ENCODE measurements at regions not wholly inside any gene's neighbourhood (a gene's known extent, or its start where the extent isn't known, plus 50 kb on each side); places are given as distances from the start of the nearest gene placed in this dataset.

DNA sequence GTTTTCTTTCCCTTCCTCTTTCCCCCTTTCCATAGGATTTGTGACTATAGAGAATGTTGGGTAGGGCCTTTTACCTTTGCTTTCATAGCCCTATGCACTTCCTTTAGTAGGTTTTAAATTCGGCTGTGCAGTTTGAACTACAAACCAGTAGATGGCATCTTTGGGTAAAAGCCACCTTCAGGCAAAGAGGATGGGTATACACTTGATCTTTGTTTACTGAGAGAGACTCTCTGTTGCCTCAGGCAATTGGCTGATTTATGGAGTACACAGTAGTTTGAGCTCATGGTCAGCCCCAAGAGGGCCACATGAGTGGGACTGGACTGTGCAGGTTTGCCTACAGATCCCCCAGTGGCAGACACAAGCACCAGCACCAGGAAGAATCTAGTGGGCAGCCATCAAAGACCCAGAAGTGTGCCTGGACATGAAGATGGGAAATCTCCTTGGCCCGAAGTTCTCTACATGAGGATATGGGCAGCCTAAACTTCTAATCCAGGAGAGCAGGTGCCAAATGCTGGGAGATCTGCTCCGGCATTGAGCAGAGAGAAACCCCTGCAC is 1304.3 kb upstream of the DDX18 start:
- Histone ChIP-seq H3K36me3 (ENCODE audit: control insufficient read depth in 2 of 2, extremely low read depth in 1 of 2, insufficient read depth in 2 of 2, low read length in 2 of 2) (no peaks in the 10 kb centered on the region), H4K20me1 (replicated peaks; ENCODE audit: control insufficient read depth, extremely low read depth, insufficient read depth, low read length) (no peaks in the 10 kb centered on the region), H3K27me3 (ENCODE audit: control insufficient read depth in 2 of 2, insufficient read depth in 2 of 2, low read length in 2 of 2) (no peaks in the 10 kb centered on the region), H2AFZ (ENCODE audit: low read depth, low read length) (no peak overlapping the region), H3K4me3 (replicated peaks in 1 of 3; ENCODE audit: insufficient read depth in 1 of 3, low read depth in 1 of 3, low read length in 3 of 3) (no peak overlapping the region), H3K79me2 (ENCODE audit: control insufficient read depth, insufficient read depth, low read length) (no peaks in the 10 kb centered on the region), H3K27ac (ENCODE audit: insufficient read depth, low read depth, low read length) (no peak overlapping the region), H3K4me2 (ENCODE audit: insufficient read depth, low read length) (no peak overlapping the region), H3K4me1 (ENCODE audit: control insufficient read depth, extremely low read depth, insufficient read depth, low read length) (no peaks in the 10 kb centered on the region), H3K9me3 (replicated peaks; ENCODE audit: control insufficient read depth, insufficient read depth, low read length) (no peaks in the 10 kb centered on the region), H3K9ac (replicated peaks; ENCODE audit: extremely low read depth, insufficient read depth, low read length) (no peak overlapping the region), H3K9me1 (replicated peaks; ENCODE audit: control insufficient read depth, extremely low read depth, insufficient read depth, low read length) (peaks cover 2% of the 10 kb centered on the region)
- BruUV-seq (replicated peaks), result no TSS peak
- POLR2A ChIA-PET, result no interaction called here
- TF ChIP-seq, protein P1, sequence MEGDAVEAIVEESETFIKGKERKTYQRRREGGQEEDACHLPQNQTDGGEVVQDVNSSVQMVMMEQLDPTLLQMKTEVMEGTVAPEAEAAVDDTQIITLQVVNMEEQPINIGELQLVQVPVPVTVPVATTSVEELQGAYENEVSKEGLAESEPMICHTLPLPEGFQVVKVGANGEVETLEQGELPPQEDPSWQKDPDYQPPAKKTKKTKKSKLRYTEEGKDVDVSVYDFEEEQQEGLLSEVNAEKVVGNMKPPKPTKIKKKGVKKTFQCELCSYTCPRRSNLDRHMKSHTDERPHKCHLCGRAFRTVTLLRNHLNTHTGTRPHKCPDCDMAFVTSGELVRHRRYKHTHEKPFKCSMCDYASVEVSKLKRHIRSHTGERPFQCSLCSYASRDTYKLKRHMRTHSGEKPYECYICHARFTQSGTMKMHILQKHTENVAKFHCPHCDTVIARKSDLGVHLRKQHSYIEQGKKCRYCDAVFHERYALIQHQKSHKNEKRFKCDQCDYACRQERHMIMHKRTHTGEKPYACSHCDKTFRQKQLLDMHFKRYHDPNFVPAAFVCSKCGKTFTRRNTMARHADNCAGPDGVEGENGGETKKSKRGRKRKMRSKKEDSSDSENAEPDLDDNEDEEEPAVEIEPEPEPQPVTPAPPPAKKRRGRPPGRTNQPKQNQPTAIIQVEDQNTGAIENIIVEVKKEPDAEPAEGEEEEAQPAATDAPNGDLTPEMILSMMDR (IDR thresholded peaks at IDR 0.05; ENCODE audit: extremely low read depth in 1 of 2, insufficient read depth in 1 of 2, low read depth in 1 of 2, low read length in 2 of 2), result no peak
- TF ChIP-seq FOS (IDR thresholded peaks at IDR 0.05; ENCODE audit: borderline replicate concordance, insufficient read depth, low read length) (no peak), POLR2A (IDR thresholded peaks at IDR 0.05; ENCODE audit: low read depth, low read length) (no peak), MYC (IDR thresholded peaks at IDR 0.05; ENCODE audit: low read depth, low read length) (no peak), JUN (IDR thresholded peaks at IDR 0.05; ENCODE audit: borderline replicate concordance, insufficient read depth, insufficient read length, low read depth) (no peak), EZH2 (IDR thresholded peaks at IDR 0.05; ENCODE audit: borderline replicate concordance, low read depth, low read length, severe bottlenecking) (no peak), POLR2AphosphoS5 (IDR thresholded peaks at IDR 0.05; ENCODE audit: insufficient read depth, low read depth, low read length) (no peak), GATA2 (IDR thresholded peaks at IDR 0.05; ENCODE audit: insufficient read depth, insufficient read length, low read depth, low read length) (no peak)
- TF ChIP-seq, protein P2, sequence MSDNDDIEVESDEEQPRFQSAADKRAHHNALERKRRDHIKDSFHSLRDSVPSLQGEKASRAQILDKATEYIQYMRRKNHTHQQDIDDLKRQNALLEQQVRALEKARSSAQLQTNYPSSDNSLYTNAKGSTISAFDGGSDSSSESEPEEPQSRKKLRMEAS (IDR thresholded peaks at IDR 0.05; ENCODE audit: insufficient read depth, insufficient read length), result no peak
- no peak for DNase-seq (ENCODE audit: low read depth, low spot score)
- intact Hi-C loops (cut with micrococcal nuclease) (no loop called here), dilution Hi-C loops (cut with MboI; ENCODE audit: extremely low pct_ligation_motif_present, low sequenced_read_pairs) (no loop called here)
- FAIRE-seq, result no peak
- CTCF ChIA-PET, result no interaction called here
